ENCODE measurements at regions not wholly inside any gene's neighbourhood (a gene's known extent, or its start where the extent isn't known, plus 50 kb on each side); places are given as distances from the start of the nearest gene placed in this dataset.

- TF ChIP-seq, protein P1, sequence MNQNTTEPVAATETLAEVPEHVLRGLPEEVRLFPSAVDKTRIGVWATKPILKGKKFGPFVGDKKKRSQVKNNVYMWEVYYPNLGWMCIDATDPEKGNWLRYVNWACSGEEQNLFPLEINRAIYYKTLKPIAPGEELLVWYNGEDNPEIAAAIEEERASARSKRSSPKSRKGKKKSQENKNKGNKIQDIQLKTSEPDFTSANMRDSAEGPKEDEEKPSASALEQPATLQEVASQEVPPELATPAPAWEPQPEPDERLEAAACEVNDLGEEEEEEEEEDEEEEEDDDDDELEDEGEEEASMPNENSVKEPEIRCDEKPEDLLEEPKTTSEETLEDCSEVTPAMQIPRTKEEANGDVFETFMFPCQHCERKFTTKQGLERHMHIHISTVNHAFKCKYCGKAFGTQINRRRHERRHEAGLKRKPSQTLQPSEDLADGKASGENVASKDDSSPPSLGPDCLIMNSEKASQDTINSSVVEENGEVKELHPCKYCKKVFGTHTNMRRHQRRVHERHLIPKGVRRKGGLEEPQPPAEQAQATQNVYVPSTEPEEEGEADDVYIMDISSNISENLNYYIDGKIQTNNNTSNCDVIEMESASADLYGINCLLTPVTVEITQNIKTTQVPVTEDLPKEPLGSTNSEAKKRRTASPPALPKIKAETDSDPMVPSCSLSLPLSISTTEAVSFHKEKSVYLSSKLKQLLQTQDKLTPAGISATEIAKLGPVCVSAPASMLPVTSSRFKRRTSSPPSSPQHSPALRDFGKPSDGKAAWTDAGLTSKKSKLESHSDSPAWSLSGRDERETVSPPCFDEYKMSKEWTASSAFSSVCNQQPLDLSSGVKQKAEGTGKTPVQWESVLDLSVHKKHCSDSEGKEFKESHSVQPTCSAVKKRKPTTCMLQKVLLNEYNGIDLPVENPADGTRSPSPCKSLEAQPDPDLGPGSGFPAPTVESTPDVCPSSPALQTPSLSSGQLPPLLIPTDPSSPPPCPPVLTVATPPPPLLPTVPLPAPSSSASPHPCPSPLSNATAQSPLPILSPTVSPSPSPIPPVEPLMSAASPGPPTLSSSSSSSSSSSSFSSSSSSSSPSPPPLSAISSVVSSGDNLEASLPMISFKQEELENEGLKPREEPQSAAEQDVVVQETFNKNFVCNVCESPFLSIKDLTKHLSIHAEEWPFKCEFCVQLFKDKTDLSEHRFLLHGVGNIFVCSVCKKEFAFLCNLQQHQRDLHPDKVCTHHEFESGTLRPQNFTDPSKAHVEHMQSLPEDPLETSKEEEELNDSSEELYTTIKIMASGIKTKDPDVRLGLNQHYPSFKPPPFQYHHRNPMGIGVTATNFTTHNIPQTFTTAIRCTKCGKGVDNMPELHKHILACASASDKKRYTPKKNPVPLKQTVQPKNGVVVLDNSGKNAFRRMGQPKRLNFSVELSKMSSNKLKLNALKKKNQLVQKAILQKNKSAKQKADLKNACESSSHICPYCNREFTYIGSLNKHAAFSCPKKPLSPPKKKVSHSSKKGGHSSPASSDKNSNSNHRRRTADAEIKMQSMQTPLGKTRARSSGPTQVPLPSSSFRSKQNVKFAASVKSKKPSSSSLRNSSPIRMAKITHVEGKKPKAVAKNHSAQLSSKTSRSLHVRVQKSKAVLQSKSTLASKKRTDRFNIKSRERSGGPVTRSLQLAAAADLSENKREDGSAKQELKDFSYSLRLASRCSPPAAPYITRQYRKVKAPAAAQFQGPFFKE (tag by site-specific recombination; IDR thresholded peaks at IDR 0.05; ENCODE audit: borderline replicate concordance): no peak
- TF ChIP-seq ZNF558 (tag by site-specific recombination; IDR thresholded peaks at IDR 0.05): no peak
- no peak for TF ChIP-seq ZFP3 (tag by site-specific recombination; IDR thresholded peaks at IDR 0.05; ENCODE audit: low read depth)
- TF ChIP-seq ZNF561 (tag by site-specific recombination; IDR thresholded peaks at IDR 0.05; ENCODE audit: borderline replicate concordance): no peak
- TF ChIP-seq GLIS1 (tag by site-specific recombination; IDR thresholded peaks at IDR 0.05): no peak
- TF ChIP-seq ZNF132 (tag by site-specific recombination; IDR thresholded peaks at IDR 0.05; ENCODE audit: borderline replicate concordance): no peak
- TF ChIP-seq, protein P2, sequence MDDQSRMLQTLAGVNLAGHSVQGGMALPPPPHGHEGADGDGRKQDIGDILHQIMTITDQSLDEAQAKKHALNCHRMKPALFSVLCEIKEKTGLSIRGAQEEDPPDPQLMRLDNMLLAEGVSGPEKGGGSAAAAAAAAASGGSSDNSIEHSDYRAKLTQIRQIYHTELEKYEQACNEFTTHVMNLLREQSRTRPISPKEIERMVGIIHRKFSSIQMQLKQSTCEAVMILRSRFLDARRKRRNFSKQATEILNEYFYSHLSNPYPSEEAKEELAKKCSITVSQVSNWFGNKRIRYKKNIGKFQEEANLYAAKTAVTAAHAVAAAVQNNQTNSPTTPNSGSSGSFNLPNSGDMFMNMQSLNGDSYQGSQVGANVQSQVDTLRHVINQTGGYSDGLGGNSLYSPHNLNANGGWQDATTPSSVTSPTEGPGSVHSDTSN (CRISPR knock-in tag; IDR thresholded peaks at IDR 0.05): no peak
- no peak for TF ChIP-seq ZNF785 (tag by site-specific recombination; IDR thresholded peaks at IDR 0.05)
- no peak for TF ChIP-seq ZNF621 (tag by site-specific recombination; IDR thresholded peaks at IDR 0.05)
- TF ChIP-seq ZNF707 (tag by site-specific recombination; IDR thresholded peaks at IDR 0.05): no peak
- no peak for TF ChIP-seq KLF1 (tag by site-specific recombination; IDR thresholded peaks at IDR 0.05)
- no peak for TF ChIP-seq ZFP41 (tag by site-specific recombination; IDR thresholded peaks at IDR 0.05; ENCODE audit: borderline replicate concordance)
- no peak for TF ChIP-seq ZBTB20 (tag by site-specific recombination; IDR thresholded peaks at IDR 0.05)
- TF ChIP-seq GLI4 (tag by site-specific recombination; IDR thresholded peaks at IDR 0.05): no peak
- TF ChIP-seq EGR2 (tag by site-specific recombination; IDR thresholded peaks at IDR 0.05; ENCODE audit: low read depth): no peak
- TF ChIP-seq AEBP2 (tag by site-specific recombination; IDR thresholded peaks at IDR 0.05; ENCODE audit: borderline replicate concordance): no peak
Observed at GRCh38 chr6:71106276-71106675, 149.4 kb upstream of the B3GAT2 start (continued).

- no peak overlapping the region for H3K4me3 ChIP-seq (ENCODE audit: low read depth, low read length)
- CTCF ChIA-PET: interaction anchor here (0.6 to 1.7 kb wide), 6 partner anchors 11 to 96 kb away, joined by 3 to 5 read pairs (median 4); no protein-coding TSS in a partner anchor
- POLR2A ChIA-PET: interaction anchor here (0.6 to 1.6 kb wide), 2 partner anchors 180 to 257 kb away, joined by 4 to 6 read pairs; partner anchors contain the start of gene OGFRL1
- no peak for TF ChIP-seq BCL11A (tag by site-specific recombination; IDR thresholded peaks at IDR 0.05; ENCODE audit: low read depth)
- 0 out of 2 replicates have a peak, but pooled peaks have one; percentile 38 for TF ChIP-seq ZBTB8A (tag by site-specific recombination; IDR thresholded peaks at IDR 0.05)
- TF ChIP-seq ZNF560 (tag by site-specific recombination; IDR thresholded peaks at IDR 0.05; ENCODE audit: borderline replicate concordance): no peak
- TF ChIP-seq ZBTB20 (tag by site-specific recombination; IDR thresholded peaks at IDR 0.05): 0 out of 2 replicates have a peak, but pooled peaks have one; percentile 56
- TF ChIP-seq, protein P3, sequence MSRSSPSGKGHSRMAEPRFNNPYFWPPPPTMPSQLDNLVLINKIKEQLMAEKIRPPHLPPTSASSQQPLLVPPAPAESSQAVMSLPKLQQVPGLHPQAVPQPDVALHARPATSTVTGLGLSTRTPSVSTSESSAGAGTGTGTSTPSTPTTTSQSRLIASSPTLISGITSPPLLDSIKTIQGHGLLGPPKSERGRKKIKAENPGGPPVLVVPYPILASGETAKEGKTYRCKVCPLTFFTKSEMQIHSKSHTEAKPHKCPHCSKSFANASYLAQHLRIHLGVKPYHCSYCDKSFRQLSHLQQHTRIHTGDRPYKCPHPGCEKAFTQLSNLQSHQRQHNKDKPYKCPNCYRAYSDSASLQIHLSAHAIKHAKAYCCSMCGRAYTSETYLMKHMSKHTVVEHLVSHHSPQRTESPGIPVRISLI (tag by site-specific recombination; IDR thresholded peaks at IDR 0.05): no peak
- 0 out of 2 replicates have a peak, but pooled peaks have one; percentile 53 for TF ChIP-seq ZNF24 (tag by site-specific recombination; IDR thresholded peaks at IDR 0.05)
- TF ChIP-seq KLF10 (tag by site-specific recombination; IDR thresholded peaks at IDR 0.05): no peak
- no peak for TF ChIP-seq ZNF555 (tag by site-specific recombination; conservative IDR thresholded peaks at IDR 0.05)
- TF ChIP-seq, protein P4, sequence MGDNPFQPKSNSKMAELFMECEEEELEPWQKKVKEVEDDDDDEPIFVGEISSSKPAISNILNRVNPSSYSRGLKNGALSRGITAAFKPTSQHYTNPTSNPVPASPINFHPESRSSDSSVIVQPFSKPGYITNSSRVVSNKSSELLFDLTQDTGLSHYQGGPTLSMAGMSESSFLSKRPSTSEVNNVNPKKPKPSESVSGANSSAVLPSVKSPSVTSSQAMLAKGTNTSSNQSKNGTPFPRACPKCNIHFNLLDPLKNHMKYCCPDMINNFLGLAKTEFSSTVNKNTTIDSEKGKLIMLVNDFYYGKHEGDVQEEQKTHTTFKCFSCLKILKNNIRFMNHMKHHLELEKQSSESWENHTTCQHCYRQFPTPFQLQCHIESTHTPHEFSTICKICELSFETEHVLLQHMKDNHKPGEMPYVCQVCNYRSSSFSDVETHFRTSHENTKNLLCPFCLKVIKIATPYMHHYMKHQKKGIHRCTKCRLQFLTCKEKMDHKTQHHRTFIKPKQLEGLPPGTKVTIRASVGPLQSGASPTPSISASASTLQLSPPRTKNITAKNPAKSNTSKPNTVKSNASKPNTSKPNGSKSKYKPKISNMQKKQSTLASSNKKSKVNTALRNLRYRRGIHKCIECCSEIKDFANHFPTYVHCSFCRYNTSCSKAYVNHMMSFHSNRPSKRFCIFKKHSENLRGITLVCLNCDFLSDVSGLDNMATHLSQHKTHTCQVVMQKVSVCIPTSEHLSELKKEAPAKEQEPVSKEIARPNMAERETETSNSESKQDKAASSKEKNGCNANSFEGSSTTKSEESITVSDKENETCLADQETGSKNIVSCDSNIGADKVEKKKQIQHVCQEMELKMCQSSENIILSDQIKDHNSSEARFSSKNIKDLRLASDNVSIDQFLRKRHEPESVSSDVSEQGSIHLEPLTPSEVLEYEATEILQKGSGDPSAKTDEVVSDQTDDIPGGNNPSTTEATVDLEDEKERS (tag by site-specific recombination; IDR thresholded peaks at IDR 0.05): no peak
- TF ChIP-seq ZNF558 (tag by site-specific recombination; IDR thresholded peaks at IDR 0.05): no peak; the same call in none of the 2 replicates
Observed at GRCh38 chr6:71107911-71108420, 151.1 kb upstream of the B3GAT2 start.

More at GRCh38 chr6:71107911-71108420, 151.1 kb upstream of the B3GAT2 start:
- Histone ChIP-seq H3K27ac (ENCODE audit: extremely low read depth, low read depth, low read length) (peak overlapping the region; percentile 66), H3K36me3 (ENCODE audit: control insufficient read depth in 2 of 2, insufficient read depth in 1 of 2, low read length in 2 of 2) (no peaks in the 10 kb centered on the region), H3K4me1 (ENCODE audit: control insufficient read depth, insufficient read depth, low read length) (peaks cover 13% of the 10 kb centered on the region), H3K9me3 (ENCODE audit: control insufficient read depth, insufficient read depth, low read depth, low read length) (no peaks in the 10 kb centered on the region)

Measured in HEK293 (cell line).